GM18870 (cell line): ENCODE measurements at regions not wholly inside any gene's neighbourhood (a gene's known extent, or its start where the extent isn't known, plus 50 kb on each side); places are given as distances from the start of the nearest gene placed in this dataset.
A peak's percentile ranks its signal among the peaks of the same experiment; 100 is the strongest.
"Not testable (repeated sequence)": the region's sequence is repeated elsewhere in the genome, so short reads cannot be mapped to it uniquely, and the experiment has no call there.

Experiments used
- ATAC-seq: cut with Tn5 transposase; IDR thresholded peaks from one replicate; pipeline ENCODE4 v1.9.1; 2021; ENCODE audit warnings: moderate library complexity; ENCODE audit not compliant: unreplicated experiment

GRCh38 chr4:114417214-114417613, 181.4 kb upstream of the UGT8 start:
- no peak for ATAC-seq

DNA sequence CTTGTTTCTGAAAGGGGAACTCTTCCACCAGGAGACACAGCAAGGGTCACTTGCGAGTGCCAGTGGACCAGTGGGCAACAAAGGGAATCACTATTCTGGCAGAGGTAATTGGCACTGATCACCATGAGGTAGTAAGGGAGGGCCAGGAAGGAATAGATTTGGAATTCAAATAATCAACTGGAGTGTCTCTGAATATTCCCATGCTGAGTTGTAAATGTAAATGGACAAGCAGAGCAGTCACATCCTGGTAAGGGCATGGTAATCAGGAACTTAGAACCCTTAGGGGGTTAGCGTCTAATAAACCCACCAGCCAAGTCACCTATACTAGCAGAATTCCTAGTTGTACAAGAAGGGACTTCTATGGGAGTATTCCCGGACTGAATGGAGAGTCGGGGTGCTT, 178.5 kb upstream of the UGT8 start:
- ATAC-seq: no peak

- ATAC-seq: peak; percentile 100
Observed at GRCh38 chr4:114423582-114423981, 175.0 kb upstream of the UGT8 start.

GRCh38 chr4:114435116-114435515, 163.5 kb upstream of the UGT8 start:
- no peak for ATAC-seq

DNA sequence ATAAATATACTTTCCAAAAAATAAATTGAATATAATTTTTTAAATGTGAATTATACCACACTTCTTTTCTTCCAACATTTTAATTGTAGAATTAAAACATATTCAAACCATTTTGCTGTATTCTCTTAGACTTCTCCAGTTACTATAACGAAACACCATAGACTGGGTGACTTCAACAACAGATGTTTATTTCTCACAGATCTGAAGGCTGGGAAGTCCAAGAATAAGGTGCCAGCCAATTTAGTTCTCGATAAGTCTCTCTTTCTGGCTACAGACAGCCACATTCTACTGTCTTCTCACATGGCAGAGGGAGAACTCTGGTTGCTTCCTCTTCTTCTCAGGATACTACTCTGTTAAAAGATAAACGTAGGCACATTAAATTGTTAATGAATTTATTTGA, 155.8 kb upstream of the UGT8 start:
- ATAC-seq: no peak

- no peak for ATAC-seq
Observed at GRCh38 chr4:114444211-114444610, 154.4 kb upstream of the UGT8 start.

DNA sequence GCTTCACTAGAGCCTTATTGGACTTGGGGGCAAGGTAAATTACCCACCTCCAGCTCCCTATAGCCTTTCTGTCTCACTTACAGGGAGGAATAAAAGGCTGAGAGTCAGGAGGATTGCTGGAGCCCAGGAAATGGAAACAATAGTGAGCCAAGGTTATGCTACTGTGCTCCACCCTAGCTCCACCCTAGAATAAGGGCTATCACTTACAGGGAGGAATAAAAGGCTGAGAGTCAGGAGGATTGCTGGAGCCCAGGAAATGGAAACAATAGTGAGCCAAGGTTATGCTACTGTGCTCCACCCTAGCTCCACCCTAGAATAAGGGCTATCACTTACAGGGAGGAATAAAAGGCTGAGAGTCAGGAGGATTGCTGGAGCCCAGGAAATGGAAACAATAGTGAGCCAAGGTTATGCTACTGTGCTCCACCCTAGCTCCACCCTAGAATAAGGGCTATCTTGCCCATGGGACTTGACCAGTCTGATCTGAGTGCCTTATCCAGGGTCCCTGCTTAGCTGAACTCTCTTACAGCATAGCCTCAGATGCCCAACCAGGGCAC, 150.6 kb upstream of the UGT8 start:
- not testable (repeated sequence) for ATAC-seq

- ATAC-seq: no peak
Observed at GRCh38 chr4:114458728-114459127, 139.9 kb upstream of the UGT8 start.

DNA sequence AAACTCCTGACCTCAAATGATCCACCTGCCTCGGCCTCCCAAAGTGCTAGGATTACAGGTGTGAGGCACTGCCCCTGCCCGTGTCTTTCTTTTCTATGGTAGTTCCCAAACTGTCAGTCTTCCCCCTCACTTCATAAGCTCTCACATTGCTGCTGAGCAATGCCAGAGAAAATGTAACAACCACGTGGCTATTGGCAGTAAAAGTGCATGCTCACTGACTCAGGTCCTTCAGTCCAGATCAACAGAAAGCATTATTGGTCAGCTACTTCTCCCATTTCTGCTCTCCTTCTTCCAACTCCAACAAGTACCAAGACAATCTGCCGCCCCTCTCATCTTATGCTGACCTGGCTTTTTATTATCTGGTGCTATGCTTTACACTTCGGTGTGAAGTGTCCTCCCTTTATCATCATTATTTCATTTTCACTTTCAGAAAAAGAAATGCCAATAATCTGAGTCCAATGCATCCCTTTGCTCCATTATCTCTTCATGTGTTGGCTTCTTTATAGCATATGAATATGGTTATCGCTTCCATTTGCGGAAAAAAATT, 133.8 kb upstream of the UGT8 start:
- ATAC-seq: no peak

DNA sequence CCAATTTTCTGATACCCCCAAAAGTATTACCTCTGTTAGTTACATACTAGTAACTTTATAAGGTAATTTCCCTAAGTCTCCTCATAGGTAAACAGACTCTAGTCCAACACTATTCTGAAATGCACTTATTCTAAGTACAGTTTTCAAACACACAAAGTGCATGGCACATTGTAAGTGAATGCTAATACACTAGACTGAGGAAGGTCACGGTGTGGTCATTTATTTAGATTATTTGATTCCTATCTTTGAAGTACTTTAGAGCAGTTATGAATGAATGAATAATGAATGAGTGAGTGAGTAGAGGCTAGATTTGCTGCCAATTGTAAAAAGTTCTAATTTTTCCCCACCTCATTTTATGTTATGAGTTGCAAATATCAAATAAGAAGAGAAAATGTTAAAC, 132.8 kb upstream of the UGT8 start:
- ATAC-seq: no peak

DNA sequence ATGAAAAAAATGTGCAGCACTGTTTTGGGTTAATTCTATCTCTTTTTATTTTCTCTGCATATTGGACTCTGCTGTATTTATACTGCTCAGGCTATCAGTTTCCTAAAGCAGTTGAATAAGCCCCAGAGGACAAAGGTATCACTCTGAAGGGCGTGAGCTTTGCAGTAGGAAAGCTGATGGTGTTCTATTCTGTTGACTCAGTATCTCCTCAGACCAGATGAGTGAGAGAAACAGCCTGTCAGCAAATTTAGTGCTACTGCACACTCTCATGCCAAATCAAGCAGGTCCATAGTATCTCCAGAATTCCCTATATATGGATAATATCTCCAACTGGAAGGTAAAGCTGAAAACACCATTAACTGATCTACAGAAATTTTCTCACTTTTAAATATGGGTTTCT, 132.3 kb upstream of the UGT8 start:
- ATAC-seq: no peak

DNA sequence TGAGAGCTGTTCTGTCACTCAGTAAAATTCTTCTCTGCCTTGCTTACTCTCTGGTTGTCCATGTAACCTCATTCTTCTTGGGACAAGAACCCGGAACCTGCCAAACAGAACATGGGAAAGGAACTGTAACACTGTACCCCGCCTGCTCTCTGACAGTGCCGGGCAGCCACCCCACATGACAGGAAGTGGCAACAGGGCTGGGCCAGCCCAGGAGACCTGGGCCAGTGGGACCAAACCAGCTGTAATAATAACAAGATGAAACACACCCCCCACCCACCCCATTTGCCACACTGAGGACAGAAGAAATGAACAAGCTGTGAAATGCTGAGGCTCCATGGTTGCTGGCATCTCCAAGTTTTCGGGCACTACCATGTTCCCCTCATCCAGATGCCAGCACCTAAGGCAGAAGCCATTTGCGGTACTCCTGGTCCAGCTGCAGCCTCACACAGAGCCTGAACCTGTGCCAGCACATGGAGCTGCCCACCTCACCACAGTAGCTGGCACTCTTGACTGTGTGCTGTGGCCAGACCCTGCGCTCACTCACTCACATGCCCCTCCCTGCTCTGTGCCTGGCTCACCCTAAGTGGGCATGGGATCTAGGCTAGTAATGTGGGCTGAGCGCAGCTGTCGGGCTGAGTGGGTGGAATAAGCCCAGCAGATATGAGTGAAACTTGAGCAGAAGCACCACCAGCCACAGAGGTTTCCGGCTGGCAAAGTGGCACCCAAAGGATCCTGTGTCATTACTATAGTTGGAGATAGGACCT, 126.2 kb upstream of the UGT8 start:
- ATAC-seq: no peak

DNA sequence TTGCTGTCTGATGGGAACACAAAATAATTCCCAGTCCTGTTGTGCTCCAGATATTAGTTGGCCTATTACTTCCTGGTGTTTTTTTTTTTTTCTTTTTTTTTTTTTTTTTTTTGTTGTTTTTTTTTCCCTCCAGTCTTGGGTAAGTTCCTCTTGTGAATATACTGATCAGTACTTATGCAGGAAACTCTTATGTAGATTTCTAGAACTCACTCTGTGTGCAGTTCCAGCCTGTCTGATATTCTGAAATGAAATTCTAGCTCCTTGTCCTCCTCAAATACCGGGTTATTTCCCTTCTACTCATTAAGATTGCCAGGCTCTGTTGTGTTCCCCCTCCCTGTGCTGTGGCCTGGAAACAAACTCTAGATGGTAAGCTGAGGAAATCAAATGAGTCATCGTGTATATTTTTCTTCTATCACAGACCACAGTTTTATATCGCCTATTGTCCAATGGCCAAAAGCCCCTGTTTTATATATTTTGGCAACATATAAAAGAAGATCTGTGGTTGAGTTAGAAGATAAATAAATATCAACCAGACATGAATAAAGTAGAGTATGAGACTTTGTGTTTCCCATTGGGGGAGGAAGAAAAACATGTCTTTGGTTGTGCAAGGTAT, 124.3 kb upstream of the UGT8 start:
- no peak for ATAC-seq

- ATAC-seq: no peak
Observed at GRCh38 chr4:114476310-114476709, 122.3 kb upstream of the UGT8 start.

DNA sequence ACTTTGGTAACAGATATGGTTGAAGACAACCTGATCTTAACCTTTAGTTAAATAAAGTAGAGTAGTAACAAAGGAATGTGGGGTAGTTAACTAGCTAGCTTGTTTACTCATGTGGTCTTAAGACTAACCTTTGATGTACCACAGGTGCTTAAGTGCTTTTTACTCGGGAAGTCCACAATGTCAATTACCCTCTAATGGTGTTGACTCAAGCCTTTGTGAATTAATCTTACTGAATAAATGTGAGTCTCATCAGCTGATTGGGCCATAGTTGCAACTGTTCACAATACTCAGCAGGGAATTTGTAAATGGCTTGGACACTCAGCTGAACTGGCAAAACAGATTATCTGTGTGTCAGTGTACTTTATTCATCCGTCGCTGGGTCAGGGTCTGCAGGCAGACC, 119.0 kb upstream of the UGT8 start:
- ATAC-seq: no peak

DNA sequence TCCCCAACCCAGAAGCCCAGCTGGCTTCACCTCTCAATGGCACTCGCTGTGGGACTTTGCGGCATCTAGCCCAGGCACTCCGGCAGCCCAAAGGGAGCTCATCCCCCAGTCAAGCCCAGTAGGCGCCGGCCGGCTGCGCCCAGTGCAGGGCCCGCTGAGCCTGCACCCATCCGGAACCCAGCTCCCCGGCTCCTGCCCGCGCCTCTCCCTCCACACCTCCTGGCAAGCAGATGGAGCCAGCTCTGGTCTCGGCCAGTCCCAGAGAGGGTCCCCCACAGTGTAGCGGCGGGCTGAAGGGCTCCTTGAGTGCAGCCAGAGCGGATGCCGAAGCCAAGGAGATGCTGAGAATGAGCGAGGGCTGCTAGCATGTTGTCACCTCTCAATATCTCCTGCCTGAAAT, 116.8 kb upstream of the UGT8 start:
- ATAC-seq: no peak

GRCh38 chr4:114487101-114487500, 111.5 kb upstream of the UGT8 start:
- no peak for ATAC-seq

DNA sequence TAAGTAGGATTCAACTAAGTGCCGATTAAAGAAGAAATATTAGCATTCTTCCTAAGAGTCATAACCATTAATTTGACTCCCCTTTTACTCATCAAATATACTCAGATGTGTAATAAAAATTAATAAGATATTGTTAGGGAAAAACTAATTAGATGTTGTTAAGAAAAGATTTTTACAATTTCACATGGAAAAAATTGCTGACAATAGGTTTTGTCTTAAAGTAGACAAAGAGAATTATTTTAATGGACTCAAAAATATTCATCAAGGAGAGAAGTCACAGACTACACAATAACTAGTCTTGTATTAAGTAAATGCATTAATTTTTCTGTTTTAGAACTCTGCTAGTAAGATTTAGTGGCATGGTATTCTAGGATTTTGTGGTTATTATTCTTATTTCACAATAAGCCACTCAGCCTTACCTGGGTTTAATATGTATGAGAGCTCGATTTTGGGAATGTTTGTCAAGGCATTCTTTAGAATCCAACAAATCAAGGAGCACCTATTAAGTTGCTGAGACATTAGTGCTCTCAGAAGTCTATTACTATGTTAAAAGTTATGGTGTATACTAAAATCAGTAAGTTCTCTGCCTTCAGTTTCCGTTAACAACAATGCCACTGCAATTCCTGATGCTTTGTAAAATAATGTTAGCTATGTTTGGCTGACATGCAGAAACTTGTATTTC, 110.2 kb upstream of the UGT8 start:
- no peak for ATAC-seq

- no peak for ATAC-seq
Observed at GRCh38 chr4:114494246-114494803, 104.3 kb upstream of the UGT8 start.

DNA sequence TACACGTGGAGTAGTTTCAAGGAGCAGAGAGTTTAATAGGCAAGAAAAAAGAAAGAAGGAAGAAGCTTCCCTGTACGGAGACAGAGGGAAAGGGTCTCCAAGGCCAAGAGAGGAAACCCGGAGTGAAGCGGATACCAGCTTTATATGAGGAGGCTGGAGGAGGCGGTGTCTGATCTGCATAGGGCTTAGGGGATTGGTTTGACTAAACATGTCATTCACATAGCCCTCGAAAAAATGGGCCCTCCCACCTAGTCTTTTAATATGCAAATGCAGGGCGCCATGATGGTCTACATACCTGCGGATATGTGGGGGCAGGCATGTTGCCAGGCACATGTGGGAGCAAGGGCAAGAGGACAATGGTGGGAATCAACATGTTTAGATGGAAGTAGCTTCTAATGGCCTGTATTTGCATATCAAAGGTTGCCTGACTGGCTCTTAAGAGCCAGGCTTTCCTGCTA, 103.1 kb upstream of the UGT8 start:
- no peak for ATAC-seq

- no peak for ATAC-seq
Observed at GRCh38 chr4:114497116-114497515, 101.5 kb upstream of the UGT8 start.
